ENCODE measurements at regions not wholly inside any gene's neighbourhood (a gene's known extent, or its start where the extent isn't known, plus 50 kb on each side); places are given as distances from the start of the nearest gene placed in this dataset.
"Not testable (repeated sequence)": the region's sequence is repeated elsewhere in the genome, so short reads cannot be mapped to it uniquely, and the experiment has no call there.

DNA sequence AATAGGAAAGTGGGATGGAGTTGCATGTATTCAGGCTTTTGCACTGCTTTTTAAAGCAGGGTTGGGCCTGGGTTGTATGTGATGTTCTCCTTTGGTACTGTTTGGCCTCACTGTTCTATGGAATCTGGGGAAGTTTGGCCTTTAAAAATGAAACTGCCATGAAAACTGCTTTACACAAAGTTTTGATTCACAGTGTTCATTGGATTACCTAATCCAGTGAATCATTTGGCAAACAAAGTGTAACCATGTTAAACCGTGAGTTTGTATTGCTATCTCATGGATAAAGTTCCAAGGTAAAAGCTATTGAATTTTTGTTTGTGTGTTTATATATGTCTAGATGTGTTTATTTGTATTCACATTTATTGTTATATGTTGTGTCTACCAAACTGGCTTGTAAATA is 1658.6 kb downstream of the OLFM4 start:
- DNase-seq (ENCODE audit: low read depth) = no peak

- DNase-seq (ENCODE audit: low read depth) = no peak
These were observed 1671.2 kb downstream of the OLFM4 start for GRCh38 chr13:54699831-54700230.

DNA sequence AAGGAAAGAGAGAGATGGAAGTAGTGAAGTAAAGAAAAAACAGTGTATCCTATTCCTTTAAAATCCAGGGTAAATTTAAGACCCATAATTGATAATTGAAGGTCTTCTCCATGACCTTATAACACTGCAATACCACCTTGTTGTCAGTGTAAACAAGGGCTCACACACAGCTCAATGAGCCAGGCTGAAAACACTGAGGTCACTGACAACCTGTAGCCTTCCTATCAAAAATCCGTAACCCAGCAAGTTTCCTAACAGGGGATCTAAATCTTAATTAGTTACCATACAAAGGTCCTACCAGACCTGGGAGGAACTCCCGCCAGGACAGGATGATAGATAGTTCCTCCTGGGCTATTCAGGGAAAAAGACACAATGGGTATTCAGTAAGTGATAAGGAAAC is 1677.1 kb downstream of the OLFM4 start:
- no peak for DNase-seq (ENCODE audit: low read depth)

DNA sequence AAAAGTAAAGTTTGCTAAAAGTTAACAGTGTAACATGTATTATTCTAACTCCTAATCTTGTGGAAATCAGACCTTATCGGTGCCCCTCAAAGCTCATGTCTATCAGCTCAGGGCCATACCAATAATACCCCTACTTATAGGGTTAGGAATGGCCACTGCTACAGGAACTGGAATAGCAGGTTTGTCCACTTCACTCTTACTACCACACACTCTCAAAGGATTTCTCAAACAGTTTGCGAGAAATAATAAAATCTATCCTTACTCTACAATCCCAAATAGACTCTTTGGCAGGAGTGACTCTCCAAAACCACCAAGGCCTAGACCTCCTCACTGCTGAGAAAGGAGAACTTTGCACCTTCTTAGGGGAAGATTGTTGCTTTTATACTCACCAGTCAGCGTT is 1677.7 kb downstream of the OLFM4 start:
- DNase-seq (ENCODE audit: low read depth) = no peak

DNA sequence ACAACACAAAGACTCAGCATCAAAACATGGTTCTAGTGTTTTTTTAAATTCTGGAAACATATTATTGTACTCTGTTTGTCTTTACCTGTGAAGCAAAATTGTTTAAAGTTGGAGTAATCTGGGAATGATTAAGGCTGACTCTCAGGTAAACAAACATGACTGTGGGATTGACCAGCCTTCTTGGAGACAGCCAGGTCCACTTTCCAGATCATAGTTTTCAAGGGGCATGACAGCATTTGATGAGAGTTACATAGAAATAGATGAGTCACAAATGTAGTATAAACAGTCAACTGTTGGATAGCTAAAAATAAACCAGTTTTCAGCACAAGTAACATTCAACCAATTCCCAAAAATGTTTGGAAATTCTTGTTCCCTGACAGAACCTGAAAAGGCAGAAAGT is 1680.9 kb downstream of the OLFM4 start:
- no peak for DNase-seq (ENCODE audit: low read depth)

DNA sequence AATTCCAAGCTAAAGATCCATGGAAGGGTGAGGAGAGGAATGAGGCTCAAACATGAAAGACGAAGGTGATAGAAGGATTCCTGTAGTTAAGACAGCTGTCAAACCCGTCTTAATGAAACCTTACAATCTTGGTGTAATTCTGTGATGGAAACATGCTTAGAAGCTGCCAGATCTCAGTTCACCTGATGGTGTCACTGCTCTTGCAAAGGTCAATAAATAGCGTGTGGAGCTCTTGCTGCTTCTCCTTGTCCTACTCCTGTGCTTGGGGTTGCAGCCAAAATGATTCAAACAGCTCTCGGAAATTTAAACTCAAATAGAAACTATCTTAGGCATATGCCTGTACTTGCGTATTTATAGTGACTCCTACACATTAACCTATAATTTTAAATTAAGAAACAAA is 1705.0 kb downstream of the OLFM4 start:
- DNase-seq (ENCODE audit: low read depth) = no peak

DNA sequence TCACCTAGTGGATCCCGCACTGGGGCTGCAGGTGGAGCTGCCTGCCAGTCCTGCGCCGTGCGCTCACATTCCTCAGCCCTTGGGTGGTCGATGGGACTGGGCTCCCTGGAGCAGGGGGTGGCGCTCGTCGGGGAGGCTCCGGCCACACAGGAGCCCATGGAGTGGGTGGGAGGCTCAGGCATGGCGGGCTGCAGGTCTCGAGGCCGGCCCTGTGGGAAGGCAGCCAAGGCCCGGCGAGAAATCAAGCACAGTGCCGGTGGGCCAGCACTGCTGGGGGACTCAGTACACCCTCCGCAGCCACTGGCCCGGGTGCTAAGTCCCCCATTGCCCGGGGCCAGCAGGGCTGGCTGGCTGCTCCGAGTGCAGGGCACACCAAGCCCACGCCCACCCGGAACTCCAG is 1708.6 kb downstream of the OLFM4 start:
- not testable (repeated sequence) for DNase-seq (ENCODE audit: low read depth)

DNA sequence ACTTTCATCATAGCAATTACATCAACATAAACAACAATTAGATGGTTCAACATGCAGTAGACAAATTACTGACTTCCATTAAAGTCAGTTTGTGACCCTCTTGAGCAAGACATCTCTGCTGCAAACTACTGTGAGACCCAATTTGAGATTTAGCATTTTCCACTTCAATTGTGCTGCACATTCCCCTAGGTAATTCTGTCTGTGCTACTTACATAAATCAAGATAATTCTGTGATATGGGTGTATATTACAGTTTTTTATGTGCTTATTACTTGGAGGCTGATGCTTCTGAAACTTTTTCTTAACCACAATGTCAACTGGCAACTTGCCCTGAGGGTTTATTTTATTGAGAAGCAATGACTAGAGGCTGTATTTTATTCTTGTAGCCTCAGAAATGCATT is 1714.4 kb downstream of the OLFM4 start:
- no peak for DNase-seq (ENCODE audit: low read depth)

DNA sequence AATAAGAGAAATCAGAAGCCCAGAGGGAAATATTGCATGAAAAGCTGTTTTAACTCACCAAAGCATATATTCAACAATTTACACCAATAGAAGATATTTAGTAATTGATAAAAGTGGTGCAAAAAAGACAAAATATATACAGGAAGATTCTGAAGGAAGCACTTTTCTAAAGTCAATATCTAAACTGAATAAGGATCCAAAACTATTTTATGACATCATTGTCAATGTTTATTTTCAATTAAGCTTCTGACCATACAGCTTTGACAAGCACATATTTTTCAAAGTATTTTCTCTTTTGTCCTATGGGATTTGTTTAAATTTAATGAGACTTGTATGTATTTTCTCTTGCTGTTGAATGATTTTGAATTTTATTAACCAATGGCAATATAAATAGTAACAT is 1716.1 kb downstream of the OLFM4 start:
- no peak for DNase-seq (ENCODE audit: low read depth)

GRCh38 chr13:54750521-54750920 is 1721.9 kb downstream of the OLFM4 start:
- no peak for DNase-seq (ENCODE audit: low read depth)

GRCh38 chr13:54758795-54759194 is 1730.2 kb downstream of the OLFM4 start:
- no peak for DNase-seq (ENCODE audit: low read depth)

DNA sequence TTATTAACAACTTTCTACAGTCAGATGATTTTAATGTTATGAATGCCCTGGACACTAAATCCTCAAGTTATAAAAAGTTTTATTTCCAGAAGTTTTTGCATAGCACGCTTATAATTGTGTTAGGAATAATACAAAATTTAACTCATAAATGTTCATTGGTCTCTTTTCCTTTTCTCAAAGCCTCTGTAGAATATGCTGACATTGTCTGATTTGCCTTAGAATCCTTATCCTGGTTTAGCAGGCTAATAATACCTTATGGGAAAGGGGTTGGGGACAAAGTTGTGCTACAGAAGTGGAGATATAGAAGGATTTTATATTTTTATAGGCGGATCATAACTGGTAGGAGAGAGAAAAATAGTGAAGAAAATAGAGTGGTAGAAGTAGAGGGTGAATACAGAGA is 1739.6 kb downstream of the OLFM4 start:
- DNase-seq (ENCODE audit: low read depth) = no peak

DNA sequence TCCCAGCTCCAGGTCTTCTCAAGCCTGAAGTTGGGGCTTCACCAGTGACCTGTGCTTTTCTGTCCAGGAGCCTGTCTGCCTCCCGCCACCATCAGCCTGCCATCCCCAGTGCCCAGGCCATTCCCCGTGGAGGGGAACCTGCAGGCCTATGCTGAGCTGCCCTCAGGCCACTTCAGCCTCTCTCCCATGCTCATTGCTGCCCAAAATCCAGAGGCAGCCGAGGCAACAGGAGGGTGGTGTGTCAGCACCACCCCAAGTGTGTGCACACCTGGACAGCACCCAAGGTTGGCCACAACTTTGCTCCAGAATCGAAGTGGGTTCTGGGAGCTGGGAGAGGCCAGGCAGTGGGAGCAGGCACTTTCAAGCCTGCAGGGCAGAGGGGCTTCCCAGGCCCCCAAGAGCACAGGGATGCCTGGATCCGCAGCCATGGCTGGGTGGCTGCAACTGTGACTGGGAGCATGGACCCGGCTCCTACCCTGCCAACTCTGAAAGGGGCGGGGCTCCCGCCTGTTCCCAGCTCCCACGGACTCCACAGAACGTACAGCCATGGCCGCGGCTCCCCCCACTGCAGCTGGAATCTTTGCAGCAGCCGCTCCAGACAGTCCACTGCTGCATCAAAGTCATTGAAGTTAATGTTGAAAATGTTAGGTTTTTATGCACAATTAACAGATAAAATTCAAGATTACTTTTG is 1747.0 kb downstream of the OLFM4 start:
- no peak for DNase-seq (ENCODE audit: low read depth)

DNA sequence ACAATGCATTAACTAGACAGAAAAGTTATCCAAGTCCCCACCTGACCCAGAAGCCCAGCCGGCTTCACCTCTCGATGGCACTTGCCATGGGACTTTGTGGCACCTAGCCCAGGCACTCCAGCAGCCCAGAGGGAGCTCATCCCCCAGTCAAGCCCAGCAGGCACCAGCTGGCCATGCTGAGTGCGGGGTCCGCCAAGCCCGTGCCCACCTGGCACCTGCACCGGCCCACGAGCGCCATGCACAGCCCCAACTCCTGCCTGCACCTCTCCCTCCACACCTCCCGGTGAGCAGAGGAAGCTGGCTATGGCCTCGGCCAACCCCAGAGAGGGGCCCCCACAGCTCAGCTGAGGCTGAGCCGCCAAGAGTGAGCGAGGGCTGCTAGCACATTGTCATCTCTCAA is 1759.1 kb downstream of the OLFM4 start:
- DNase-seq (ENCODE audit: low read depth) = no peak

GRCh38 chr13:54799621-54800226 is 1771.1 kb downstream of the OLFM4 start:
- DNase-seq (ENCODE audit: low read depth) = no peak

- DNase-seq (ENCODE audit: low read depth) = no peak
These were observed 1773.6 kb downstream of the OLFM4 start for GRCh38 chr13:54802226-54802625.

DNA sequence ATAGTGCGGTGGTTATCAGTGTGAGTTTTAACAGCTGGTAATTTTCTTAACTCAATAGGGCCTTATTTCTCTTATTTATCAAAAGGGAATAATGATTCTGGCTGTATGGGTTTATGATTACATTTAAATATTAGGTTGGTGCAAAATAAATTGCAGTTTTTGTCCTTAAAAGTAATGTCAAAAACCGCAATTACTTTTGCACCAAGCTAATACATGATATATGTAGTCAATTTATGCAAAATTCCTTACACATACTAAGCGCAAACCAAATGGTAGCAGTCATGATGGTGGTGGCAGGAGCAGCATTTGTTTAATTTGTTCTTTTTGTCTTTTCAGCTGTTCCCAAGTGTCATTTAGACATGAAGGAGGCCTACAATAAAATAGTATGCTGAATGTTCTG is 1777.1 kb downstream of the OLFM4 start:
- DNase-seq (ENCODE audit: low read depth) = no peak

- DNase-seq (ENCODE audit: low read depth) = not testable (repeated sequence)
These were observed 1793.4 kb downstream of the OLFM4 start for GRCh38 chr13:54821938-54822470.

DNA sequence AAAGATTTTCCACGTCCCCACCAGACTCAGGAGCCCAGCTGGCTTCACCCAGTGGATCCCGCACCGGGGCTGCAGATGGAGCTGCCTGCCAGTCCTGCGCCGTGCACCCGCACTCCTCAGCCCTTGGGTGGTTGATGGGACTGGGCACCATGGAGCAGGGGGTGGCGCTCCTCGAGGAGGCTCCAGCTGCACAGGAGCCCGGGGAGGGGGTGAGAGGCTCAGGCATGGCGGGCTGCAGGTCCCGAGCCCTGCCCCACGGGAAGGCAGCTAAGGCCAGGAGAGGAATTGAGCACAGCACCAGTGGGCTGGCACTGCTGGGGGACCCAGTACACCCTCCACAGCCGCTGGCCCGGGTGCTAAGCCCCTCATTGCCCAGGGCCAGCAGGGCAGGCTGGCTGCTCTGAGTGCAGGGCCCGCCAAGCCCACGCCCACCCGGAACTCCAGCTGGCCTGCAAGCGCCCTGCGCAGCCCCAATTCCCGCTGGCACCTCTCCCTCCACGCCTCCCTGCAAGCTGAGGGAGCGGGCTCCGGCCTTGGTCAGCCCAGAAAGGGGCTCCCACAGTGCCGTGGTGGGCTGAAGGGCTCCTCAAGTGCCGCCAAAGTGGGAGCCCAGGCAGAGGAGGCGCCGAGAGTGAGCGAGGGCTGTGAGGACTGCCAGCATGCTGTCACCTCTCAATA is 1800.9 kb downstream of the OLFM4 start:
- DNase-seq (ENCODE audit: low read depth) = not testable (repeated sequence)

DNA sequence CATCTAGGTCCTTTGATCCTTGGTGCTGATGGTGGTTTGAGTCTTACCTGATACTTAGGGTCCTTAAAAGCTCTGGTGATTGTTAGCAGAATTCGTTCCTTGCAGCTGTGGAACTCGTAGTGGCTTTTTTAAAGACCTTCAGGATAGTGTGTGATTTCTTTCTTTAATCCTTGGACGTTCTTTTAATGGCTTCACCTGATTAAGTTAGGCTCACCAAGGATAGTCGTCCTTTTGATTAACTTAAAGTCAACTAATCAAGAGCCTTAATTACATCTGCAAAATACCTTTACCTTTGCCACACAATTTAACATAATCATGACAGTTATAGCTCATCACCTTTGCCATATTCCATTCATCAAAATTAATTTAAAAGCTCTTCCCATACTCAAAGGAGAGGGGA is 1807.7 kb downstream of the OLFM4 start:
- DNase-seq (ENCODE audit: low read depth) = no peak

DNA sequence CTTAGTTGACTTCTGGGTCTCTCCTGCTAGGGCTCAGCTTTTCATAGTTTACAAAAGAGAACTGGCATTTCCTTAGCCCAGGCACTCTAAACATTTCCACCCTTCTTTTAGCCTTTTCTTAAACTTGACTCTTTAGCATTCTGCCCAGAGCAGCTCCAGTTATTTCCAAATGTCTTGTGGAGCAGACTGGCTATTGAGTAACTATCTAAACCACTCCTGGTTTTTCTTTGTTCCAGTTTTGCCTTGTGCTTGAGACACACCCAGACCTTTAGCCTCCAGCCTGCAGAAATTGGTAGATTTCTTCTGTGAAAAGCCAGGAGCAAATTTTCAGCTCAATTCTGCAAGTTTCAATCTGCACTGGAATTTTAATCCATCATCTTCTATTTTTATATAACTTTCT is 1813.1 kb downstream of the OLFM4 start:
- no peak for DNase-seq (ENCODE audit: low read depth)

DNA sequence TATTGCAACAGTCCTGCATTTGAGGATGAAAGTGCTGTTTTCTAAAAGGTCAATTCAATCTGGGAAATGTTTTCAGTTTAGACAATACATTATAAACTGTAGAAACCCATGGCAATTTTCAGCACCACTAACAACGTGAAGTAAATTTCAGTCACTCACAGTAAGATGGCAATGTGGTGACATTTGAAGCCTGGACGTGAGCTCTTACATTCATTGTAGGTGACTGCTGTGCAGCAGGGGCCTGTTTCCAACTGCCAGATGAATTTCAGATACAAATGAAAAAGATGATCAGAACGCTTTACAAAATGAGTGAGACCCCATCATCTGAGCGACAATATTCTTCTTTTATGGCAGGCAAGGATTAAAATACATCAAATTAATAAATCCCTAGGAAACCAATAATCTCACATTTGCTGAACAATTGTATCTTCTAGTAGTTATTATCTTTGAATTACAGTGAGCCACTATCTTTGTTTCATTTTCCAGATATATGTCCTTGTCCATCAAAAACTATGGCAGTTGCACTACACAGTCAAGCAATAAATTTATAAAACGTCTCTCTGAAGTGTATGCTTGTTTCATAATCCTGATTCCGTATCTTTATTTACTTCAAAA is 1816.8 kb downstream of the OLFM4 start:
- no peak for DNase-seq (ENCODE audit: low read depth)

All from LHCN-M2 (cell line).